D721Med (cell line): ENCODE measurements at regions not wholly inside any gene's neighbourhood (a gene's known extent, or its start where the extent isn't known, plus 50 kb on each side); places are given as distances from the start of the nearest gene placed in this dataset.

Experiments used
- DNase-seq: peaks from one replicate; pipeline ENCODE4 v3.0.0; 2011; ENCODE audit warnings: low spot score; ENCODE audit not compliant: insufficient read length
- FAIRE-seq: peaks from 2 replicates; lab custom pipeline; 2011; peaks lifted over from hg19 to GRCh38; lab: Jason Lieb, UNC
- CTCF ChIP-seq: IDR thresholded peaks from 2 replicates; pipeline ENCODE4 v1.5.1; 2012; ENCODE audit warnings: mild to moderate bottlenecking, control low read depth; ENCODE audit not compliant: insufficient read depth; ENCODE audit errors: missing control alignments

GRCh38 chr2:175817221-175817620 lies 184.8 kb downstream of the LNPK start:
- FAIRE-seq: no peak

GRCh38 chr2:175815537-175815936 lies 186.5 kb downstream of the LNPK start:
- DNase-seq (no peak), FAIRE-seq (no peak)
- TF ChIP-seq CTCF: no peak

More at GRCh38 chr2:175817221-175817620, 184.8 kb downstream of the LNPK start:
- DNase-seq: no peak
- no peak for TF ChIP-seq CTCF

DNA sequence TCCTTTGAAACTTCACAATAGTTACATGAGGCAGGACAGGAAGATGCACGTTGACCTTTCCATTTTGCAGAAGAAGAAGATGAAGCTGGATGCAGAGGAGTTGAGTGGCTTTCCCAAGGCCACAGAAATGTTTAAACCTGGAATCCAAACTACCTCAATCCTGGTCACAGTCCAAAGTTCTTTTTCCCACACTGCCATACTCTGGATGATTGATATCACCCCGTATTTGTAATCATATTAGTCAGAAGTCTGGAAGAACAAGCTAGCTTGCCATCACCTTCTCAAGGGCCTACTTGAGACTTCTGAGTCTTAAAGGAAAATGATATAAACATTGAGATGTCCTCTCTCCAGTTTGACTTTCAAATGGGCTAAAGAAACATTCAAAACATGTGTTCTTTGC lies 190.1 kb downstream of the LNPK start:
- no peak for TF ChIP-seq CTCF
- FAIRE-seq: no peak
- DNase-seq: no peak

DNA sequence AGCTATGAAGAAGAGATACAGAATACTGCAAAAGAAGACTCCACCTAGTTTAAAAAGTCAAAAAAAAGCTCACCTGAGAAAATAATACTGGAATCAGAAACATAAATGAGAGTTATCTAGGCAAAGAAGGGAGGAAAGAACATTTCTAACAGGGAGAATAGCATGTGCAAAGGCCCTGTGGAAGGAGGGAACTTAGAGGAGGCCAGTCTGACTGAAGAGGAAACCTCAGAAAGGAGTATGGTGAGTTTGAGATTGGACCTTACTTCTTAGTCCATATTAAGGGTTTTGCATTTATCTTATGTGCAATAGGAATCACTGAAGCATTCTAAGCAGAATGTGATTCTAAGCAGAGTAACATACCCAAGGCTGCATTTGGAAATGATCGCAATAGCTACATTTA lies 193.2 kb downstream of the LNPK start:
- no peak for TF ChIP-seq CTCF
- no peak for DNase-seq
- FAIRE-seq: no peak

GRCh38 chr2:175808078-175808477 lies 194.0 kb downstream of the LNPK start:
- DNase-seq (no peak), FAIRE-seq (no peak)
- no peak for TF ChIP-seq CTCF

DNA sequence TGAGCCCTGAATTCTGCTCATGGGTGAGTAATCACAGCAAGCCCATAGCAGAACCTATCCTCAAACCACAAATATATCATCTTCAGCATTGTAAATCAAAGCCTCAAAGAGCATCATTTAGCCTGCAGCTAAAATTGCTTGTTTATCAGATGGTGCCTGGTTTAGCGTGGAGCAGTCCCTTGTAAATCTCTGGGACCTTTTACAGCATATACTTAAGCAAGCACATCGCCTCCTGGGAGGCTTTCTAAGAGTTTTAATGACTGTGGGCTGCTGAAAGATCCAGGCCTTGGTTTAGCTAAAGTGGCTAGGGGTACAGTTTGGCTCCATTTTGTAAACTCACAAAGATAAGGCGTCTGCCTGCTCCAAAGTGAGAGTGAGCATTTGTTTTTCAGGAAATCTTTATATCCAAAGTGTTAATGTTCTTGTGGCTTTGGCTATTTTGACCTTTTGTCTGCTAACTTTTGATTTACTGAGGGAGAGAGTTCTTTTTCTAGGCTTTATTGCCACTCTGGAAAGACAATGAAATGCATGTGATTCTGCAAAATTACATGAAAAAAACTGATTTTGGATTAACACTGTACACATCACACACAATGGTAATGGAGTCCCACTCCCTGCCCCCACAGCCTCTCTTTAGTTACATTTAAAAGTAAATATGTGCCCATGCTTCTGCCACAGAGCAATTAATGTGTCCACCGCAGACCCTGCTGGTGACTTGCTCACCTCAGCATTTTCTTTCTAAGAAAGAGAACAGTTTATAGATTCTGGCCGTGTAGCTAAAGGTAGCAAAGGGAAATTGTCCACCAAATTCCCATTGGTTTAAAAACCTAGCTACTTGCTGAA lies 194.8 kb downstream of the LNPK start:
- no peak for DNase-seq
- TF ChIP-seq CTCF: no peak
- FAIRE-seq: no peak

GRCh38 chr2:175806570-175806969 lies 195.5 kb downstream of the LNPK start:
- DNase-seq: no peak
- no peak for FAIRE-seq
- TF ChIP-seq CTCF: no peak
